ENCODE measurements at regions not wholly inside any gene's neighbourhood (a gene's known extent, or its start where the extent isn't known, plus 50 kb on each side); places are given as distances from the start of the nearest gene placed in this dataset.
A peak's percentile ranks its signal among the peaks of the same experiment; 100 is the strongest.

GRCh38 chr2:51344886-51345285 is 313.0 kb upstream of the NRXN1 start:
- Histone ChIP-seq H3K36me3 (ENCODE audit: control insufficient read depth, insufficient read depth, low read length) (no peaks in the 10 kb centered on the region), H3K4me3 (ENCODE audit: low read length) (no peak overlapping the region), H3K4me1 (ENCODE audit: control insufficient read depth, insufficient read depth, low read length) (no peaks in the 10 kb centered on the region), H3K27me3 (ENCODE audit: control insufficient read depth, insufficient read depth, low read length) (no peaks in the 10 kb centered on the region), H3K9me3 (replicated peaks; ENCODE audit: control insufficient read depth, low read depth, low read length) (no peaks in the 10 kb centered on the region), H3K27ac (ENCODE audit: low read length) (no peak overlapping the region)
- WGBS (ENCODE audit: insufficient coverage), result no CpG with 5 or more reads among the region's 2 CpGs
- peak; percentile 68 for DNase-seq

GRCh38 chr2:51335087-51336058 is 303.4 kb upstream of the NRXN1 start:
- no peak for DNase-seq
- Histone ChIP-seq H3K27me3 (ENCODE audit: control insufficient read depth, insufficient read depth, low read length) (no peaks in the 10 kb centered on the region), H3K27ac (ENCODE audit: low read length) (no peak overlapping the region), H3K9me3 (replicated peaks; ENCODE audit: control insufficient read depth, low read depth, low read length) (no peaks in the 10 kb centered on the region), H3K4me3 (ENCODE audit: low read length) (no peak overlapping the region), H3K36me3 (ENCODE audit: control insufficient read depth, insufficient read depth, low read length) (no peaks in the 10 kb centered on the region), H3K4me1 (ENCODE audit: control insufficient read depth, insufficient read depth, low read length) (no peaks in the 10 kb centered on the region)
- WGBS (ENCODE audit: insufficient coverage), result 100% methylated on average over 3 of the region's 7 CpGs

- no CpG with 5 or more reads among the region's 1 CpG for WGBS (ENCODE audit: insufficient coverage)
- no peak for DNase-seq
- H3K9me3 ChIP-seq (replicated peaks; ENCODE audit: control insufficient read depth, low read depth, low read length), result no peaks in the 10 kb centered on the region
- H3K27ac ChIP-seq (ENCODE audit: low read length), result no peak overlapping the region
- H3K27me3 ChIP-seq (ENCODE audit: control insufficient read depth, insufficient read depth, low read length), result no peaks in the 10 kb centered on the region
- no peak overlapping the region for H3K4me3 ChIP-seq (ENCODE audit: low read length)
- H3K36me3 ChIP-seq (ENCODE audit: control insufficient read depth, insufficient read depth, low read length), result no peaks in the 10 kb centered on the region
- H3K4me1 ChIP-seq (ENCODE audit: control insufficient read depth, insufficient read depth, low read length), result no peaks in the 10 kb centered on the region
Observed at GRCh38 chr2:51329512-51329911, 297.6 kb upstream of the NRXN1 start.

DNA sequence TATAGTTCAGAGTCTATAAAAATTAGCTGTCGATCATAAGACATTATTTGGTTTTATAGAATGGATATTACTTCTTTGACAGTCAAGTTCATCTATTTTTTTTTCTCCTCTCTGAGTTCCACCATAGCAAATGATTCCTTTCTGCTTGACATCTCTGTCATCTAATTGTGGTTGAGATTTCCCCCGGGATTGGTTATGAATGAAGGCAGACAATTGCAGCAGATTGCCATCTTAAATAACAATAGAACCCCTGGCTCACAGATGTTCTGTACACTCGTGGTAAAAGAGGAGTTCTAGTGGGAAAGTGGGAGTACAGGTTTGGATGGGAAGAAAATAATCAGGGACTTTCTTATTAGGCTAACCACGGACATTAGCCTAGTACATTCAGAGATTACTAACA is 292.1 kb upstream of the NRXN1 start:
- Histone ChIP-seq H3K27me3 (ENCODE audit: control insufficient read depth, insufficient read depth, low read length) (no peaks in the 10 kb centered on the region), H3K36me3 (ENCODE audit: control insufficient read depth, insufficient read depth, low read length) (no peaks in the 10 kb centered on the region), H3K27ac (ENCODE audit: low read length) (no peak overlapping the region), H3K4me1 (ENCODE audit: control insufficient read depth, insufficient read depth, low read length) (no peaks in the 10 kb centered on the region), H3K4me3 (ENCODE audit: low read length) (no peak overlapping the region), H3K9me3 (replicated peaks; ENCODE audit: control insufficient read depth, low read depth, low read length) (no peaks in the 10 kb centered on the region)
- DNase-seq, result no peak
- no CpG with 5 or more reads among the region's 4 CpGs for WGBS (ENCODE audit: insufficient coverage)

- H3K27ac ChIP-seq (ENCODE audit: low read length), result no peak overlapping the region
- no peak overlapping the region for H3K4me3 ChIP-seq (ENCODE audit: low read length)
- no peaks in the 10 kb centered on the region for H3K36me3 ChIP-seq (ENCODE audit: control insufficient read depth, insufficient read depth, low read length)
- H3K27me3 ChIP-seq (ENCODE audit: control insufficient read depth, insufficient read depth, low read length), result no peaks in the 10 kb centered on the region
- peaks cover 4% of the 10 kb centered on the region for H3K9me3 ChIP-seq (replicated peaks; ENCODE audit: control insufficient read depth, low read depth, low read length)
- H3K4me1 ChIP-seq (ENCODE audit: control insufficient read depth, insufficient read depth, low read length), result no peaks in the 10 kb centered on the region
- no peak for DNase-seq
- no CpG with 5 or more reads among the region's 1 CpG for WGBS (ENCODE audit: insufficient coverage)
Observed at GRCh38 chr2:51322613-51323012, 290.7 kb upstream of the NRXN1 start.

- H3K27me3 ChIP-seq (ENCODE audit: control insufficient read depth, insufficient read depth, low read length), result no peaks in the 10 kb centered on the region
- DNase-seq, result peak; percentile 83
Observed at GRCh38 chr2:51304311-51304710, 272.4 kb upstream of the NRXN1 start.

GRCh38 chr2:51301381-51301780 is 269.4 kb upstream of the NRXN1 start:
- no peaks in the 10 kb centered on the region for H3K9me3 ChIP-seq (replicated peaks; ENCODE audit: control insufficient read depth, low read depth, low read length)
- no peaks in the 10 kb centered on the region for H3K4me1 ChIP-seq (ENCODE audit: control insufficient read depth, insufficient read depth, low read length)
- DNase-seq, result no peak
- H3K36me3 ChIP-seq (ENCODE audit: control insufficient read depth, insufficient read depth, low read length), result no peaks in the 10 kb centered on the region
- WGBS (ENCODE audit: insufficient coverage), result 60% methylated on average over 1 of the region's 4 CpGs
- no peaks in the 10 kb centered on the region for H3K27me3 ChIP-seq (ENCODE audit: control insufficient read depth, insufficient read depth, low read length)
- no peak overlapping the region for H3K4me3 ChIP-seq (ENCODE audit: low read length)
- H3K27ac ChIP-seq (ENCODE audit: low read length), result no peak overlapping the region

More at GRCh38 chr2:51304311-51304710, 272.4 kb upstream of the NRXN1 start:
- Histone ChIP-seq H3K4me3 (ENCODE audit: low read length) (no peak overlapping the region), H3K27ac (ENCODE audit: low read length) (no peak overlapping the region), H3K9me3 (replicated peaks; ENCODE audit: control insufficient read depth, low read depth, low read length) (no peaks in the 10 kb centered on the region), H3K36me3 (ENCODE audit: control insufficient read depth, insufficient read depth, low read length) (no peaks in the 10 kb centered on the region), H3K4me1 (ENCODE audit: control insufficient read depth, insufficient read depth, low read length) (no peaks in the 10 kb centered on the region)
- 25% methylated on average over 1 of the region's 1 CpG for WGBS (ENCODE audit: insufficient coverage)

DNA sequence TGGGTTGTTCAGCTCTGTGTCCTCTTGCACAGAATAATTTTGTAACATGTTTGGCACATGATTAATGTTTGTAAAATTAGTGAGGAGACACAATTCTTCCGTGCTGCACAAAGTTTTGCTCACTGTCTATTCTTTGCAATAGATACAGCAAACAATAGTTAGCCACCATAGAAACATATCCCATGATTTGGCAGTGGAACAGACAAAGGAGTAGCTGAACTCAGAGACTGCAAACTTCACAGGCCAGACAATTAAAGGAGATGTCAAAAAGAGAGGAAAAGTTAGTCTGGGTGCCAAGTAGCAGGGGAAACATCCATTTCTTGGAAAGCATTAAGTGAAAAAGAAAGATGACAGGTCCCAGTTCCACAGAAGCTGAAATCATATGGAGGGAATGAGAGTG is 267.4 kb upstream of the NRXN1 start:
- Histone ChIP-seq H3K4me1 (ENCODE audit: control insufficient read depth, insufficient read depth, low read length) (no peaks in the 10 kb centered on the region), H3K36me3 (ENCODE audit: control insufficient read depth, insufficient read depth, low read length) (no peaks in the 10 kb centered on the region), H3K27ac (ENCODE audit: low read length) (no peak overlapping the region), H3K4me3 (ENCODE audit: low read length) (no peak overlapping the region), H3K27me3 (ENCODE audit: control insufficient read depth, insufficient read depth, low read length) (no peaks in the 10 kb centered on the region), H3K9me3 (replicated peaks; ENCODE audit: control insufficient read depth, low read depth, low read length) (no peaks in the 10 kb centered on the region)
- no CpG with 5 or more reads among the region's 1 CpG for WGBS (ENCODE audit: insufficient coverage)
- peak; percentile 58 for DNase-seq

GRCh38 chr2:51297488-51297887 is 265.6 kb upstream of the NRXN1 start:
- no peak overlapping the region for H3K27ac ChIP-seq (ENCODE audit: low read length)
- DNase-seq, result no peak
- no peaks in the 10 kb centered on the region for H3K27me3 ChIP-seq (ENCODE audit: control insufficient read depth, insufficient read depth, low read length)
- WGBS (ENCODE audit: insufficient coverage), result no CpG with 5 or more reads among the region's 1 CpG
- no peak overlapping the region for H3K4me3 ChIP-seq (ENCODE audit: low read length)
- H3K4me1 ChIP-seq (ENCODE audit: control insufficient read depth, insufficient read depth, low read length), result no peaks in the 10 kb centered on the region
- H3K9me3 ChIP-seq (replicated peaks; ENCODE audit: control insufficient read depth, low read depth, low read length), result no peaks in the 10 kb centered on the region
- no peaks in the 10 kb centered on the region for H3K36me3 ChIP-seq (ENCODE audit: control insufficient read depth, insufficient read depth, low read length)

DNA sequence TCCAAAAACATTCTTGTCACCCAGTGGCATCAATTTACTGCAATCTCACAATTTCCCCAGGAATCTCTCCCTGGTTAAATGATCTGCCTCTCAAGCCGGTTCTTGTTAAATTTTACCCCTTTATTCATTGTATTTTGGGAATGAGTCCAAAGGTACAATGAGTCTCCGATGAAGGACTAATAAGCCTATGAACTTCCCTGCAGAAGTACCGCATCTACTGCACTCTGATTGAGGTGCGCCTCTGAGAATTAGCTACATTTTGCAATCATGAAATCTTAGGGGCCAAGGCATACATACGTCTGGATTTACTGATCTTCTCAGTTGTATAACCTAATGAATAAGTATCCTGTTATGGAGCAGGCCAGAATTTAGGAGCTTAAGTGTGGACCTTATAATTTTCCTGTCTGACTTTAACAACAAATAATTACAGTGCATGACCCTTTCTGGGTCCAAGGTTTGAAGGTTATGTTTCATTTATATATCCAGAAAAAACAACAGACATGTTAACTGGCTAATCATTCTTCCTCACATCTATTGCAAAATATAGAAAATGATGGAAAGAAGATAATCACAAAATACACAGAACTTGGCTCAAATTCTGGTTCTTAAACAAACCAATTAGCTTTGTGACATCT is 261.8 kb upstream of the NRXN1 start:
- Histone ChIP-seq H3K27ac (ENCODE audit: low read length) (no peak overlapping the region), H3K4me3 (ENCODE audit: low read length) (no peak overlapping the region), H3K9me3 (replicated peaks; ENCODE audit: control insufficient read depth, low read depth, low read length) (no peaks in the 10 kb centered on the region), H3K27me3 (ENCODE audit: control insufficient read depth, insufficient read depth, low read length) (no peaks in the 10 kb centered on the region), H3K4me1 (ENCODE audit: control insufficient read depth, insufficient read depth, low read length) (no peaks in the 10 kb centered on the region), H3K36me3 (ENCODE audit: control insufficient read depth, insufficient read depth, low read length) (no peaks in the 10 kb centered on the region)
- WGBS (ENCODE audit: insufficient coverage), result 83% methylated on average over 1 of the region's 5 CpGs
- no peak for DNase-seq

All from muscle of leg (tissue), 3 donors.